PC-9 (cell line): ENCODE measurements at regions not wholly inside any gene's neighbourhood (a gene's known extent, or its start where the extent isn't known, plus 50 kb on each side); places are given as distances from the start of the nearest gene placed in this dataset.

Source experiments
- BruUV-seq: library from RNA; stranded (reverse); fragments of 400-500 nt; replicated peaks from 2 replicates; lab custom pipeline; 2021; lab: Mats Ljungman, UMichigan
- CTCF ChIA-PET: fragments of 300-600 bp; sonication (Branson Sonifier 250); formaldehyde crosslinking; loops from one replicate; lab custom pipeline; 2022; ENCODE audit warnings: antibody characterized with exemption; lab: Charles Lee
- POLR2A ChIA-PET: fragments of 300-600 bp; sonication (Branson Sonifier 250); formaldehyde crosslinking; loops from one replicate; lab custom pipeline; 2022; ENCODE audit warnings: antibody characterized with exemption; ENCODE audit not compliant: unreplicated experiment; lab: Charles Lee
- DNase-seq, 2 experiments: peaks; one replicate each; pipeline versions ENCODE4 v3.0.0 to v3.0.0-alpha.2; 2015 to 2022; ENCODE audit warnings: mixed read lengths in 1 of 2
- H2AFZ ChIP-seq: fragments of 200-600 bp; sonication (generic); 2 replicates; pipeline ENCODE4 v1.8.1; 2017; ENCODE audit warnings: antibody characterized with exemption
- H3F3A ChIP-seq: fragments of 200-600 bp; sonication (generic); 2 replicates; pipeline ENCODE4 v1.8.1; 2017; ENCODE audit warnings: antibody characterized with exemption, mild to moderate bottlenecking, low read depth; ENCODE audit not compliant: insufficient read depth
- H3K27ac ChIP-seq: fragments of 200-600 bp; sonication (generic); 2 replicates; pipeline ENCODE4 v1.6.1; 2016; ENCODE audit warnings: mixed run types
- H3K27me3 ChIP-seq: fragments of 200-600 bp; sonication (generic); 2 replicates; pipeline ENCODE4 v1.6.1; 2016; ENCODE audit warnings: low read depth, mixed run types; ENCODE audit not compliant: insufficient read depth
- H3K36me3 ChIP-seq: fragments of 200-600 bp; sonication (generic); 2 replicates; pipeline ENCODE4 v1.6.1; 2016; ENCODE audit warnings: low read depth, mixed run types
- H3K4me1 ChIP-seq: fragments of 200-600 bp; sonication (generic); replicated peaks from 2 replicates; pipeline ENCODE4 v1.6.1; 2016; ENCODE audit warnings: mixed run types; ENCODE audit not compliant: insufficient read depth
- H3K4me2 ChIP-seq: fragments of 200-600 bp; sonication (generic); 2 replicates; pipeline ENCODE4 v1.6.1; 2017; ENCODE audit warnings: mixed run types
- H3K4me3 ChIP-seq: fragments of 200-600 bp; sonication (generic); 2 replicates; pipeline ENCODE4 v1.6.1; 2016; ENCODE audit warnings: mixed run types
- H3K79me2 ChIP-seq: fragments of 200-600 bp; sonication (generic); 2 replicates; pipeline ENCODE4 v1.6.1; 2017; ENCODE audit warnings: low read depth, mixed run types
- H3K9me2 ChIP-seq: fragments of 200-600 bp; sonication (generic); 2 replicates; pipeline ENCODE4 v1.8.1; 2017; ENCODE audit warnings: mild to moderate bottlenecking; ENCODE audit not compliant: insufficient read depth
- H3K9me3 ChIP-seq: fragments of 200-600 bp; sonication (generic); 2 replicates; pipeline ENCODE4 v1.8.1; 2016; ENCODE audit warnings: low read depth; ENCODE audit not compliant: insufficient read depth
- H4K20me1 ChIP-seq: fragments of 200-600 bp; sonication (generic); 2 replicates; pipeline ENCODE4 v1.8.1; 2017; ENCODE audit not compliant: insufficient read depth
- EZH2 ChIP-seq: fragments of 200-600 bp; sonication (generic); IDR thresholded peaks from 2 replicates; pipeline ENCODE4 v1.8.0; 2017; ENCODE audit warnings: antibody characterized with exemption, low read depth
- intact Hi-C: fragments of 100-400 bp; cut with micrococcal nuclease; formaldehyde crosslinking; loops from one replicate; pipeline ENCODE4 v1.10.0; 2022; ENCODE audit not compliant: unreplicated experiment
- TF ChIP-seq, protein P1 (sequence below): fragments of 200-600 bp; sonication (generic); conservative IDR thresholded peaks from 2 replicates; pipeline ENCODE4 v1.6.1; 2017; ENCODE audit warnings: mixed run types, antibody characterized with exemption, mild to moderate bottlenecking, moderate library complexity

DNA sequence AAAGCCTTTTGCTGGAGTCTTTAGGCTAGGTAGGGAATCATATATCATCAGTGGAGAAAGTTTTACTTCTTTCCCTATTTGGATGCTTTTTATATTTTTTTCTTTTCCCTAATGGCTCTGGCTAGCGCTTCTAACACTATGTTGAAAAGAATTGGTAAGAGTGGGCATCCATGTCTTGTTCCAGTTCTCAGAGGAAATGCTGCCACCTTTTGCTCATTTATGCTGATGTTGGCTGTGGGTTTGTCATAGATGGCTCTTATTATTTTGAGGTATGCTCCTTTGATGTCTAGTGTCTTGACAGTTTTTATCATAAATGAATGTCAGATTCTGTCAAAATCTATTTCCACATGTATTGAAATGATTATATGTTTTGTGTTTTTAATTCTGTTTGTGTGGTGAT, 1544.1 kb downstream of the REEP3 start:
- Histone ChIP-seq H2AFZ (no peak overlapping the region), H3K36me3 (no peaks in the 10 kb centered on the region), H3K4me2 (no peak overlapping the region), H3K4me1 (no peaks in the 10 kb centered on the region), H4K20me1 (no peaks in the 10 kb centered on the region), H3K4me3 (no peak overlapping the region), H3F3A (no peaks in the 10 kb centered on the region), H3K9me3 (no peaks in the 10 kb centered on the region), H3K79me2 (no peaks in the 10 kb centered on the region), H3K27ac (no peak overlapping the region), H3K27me3 (no peaks in the 10 kb centered on the region), H3K9me2 (no peaks in the 10 kb centered on the region)
- no peak for DNase-seq
- intact Hi-C loops, result no loop called here
- TF ChIP-seq, protein P1, sequence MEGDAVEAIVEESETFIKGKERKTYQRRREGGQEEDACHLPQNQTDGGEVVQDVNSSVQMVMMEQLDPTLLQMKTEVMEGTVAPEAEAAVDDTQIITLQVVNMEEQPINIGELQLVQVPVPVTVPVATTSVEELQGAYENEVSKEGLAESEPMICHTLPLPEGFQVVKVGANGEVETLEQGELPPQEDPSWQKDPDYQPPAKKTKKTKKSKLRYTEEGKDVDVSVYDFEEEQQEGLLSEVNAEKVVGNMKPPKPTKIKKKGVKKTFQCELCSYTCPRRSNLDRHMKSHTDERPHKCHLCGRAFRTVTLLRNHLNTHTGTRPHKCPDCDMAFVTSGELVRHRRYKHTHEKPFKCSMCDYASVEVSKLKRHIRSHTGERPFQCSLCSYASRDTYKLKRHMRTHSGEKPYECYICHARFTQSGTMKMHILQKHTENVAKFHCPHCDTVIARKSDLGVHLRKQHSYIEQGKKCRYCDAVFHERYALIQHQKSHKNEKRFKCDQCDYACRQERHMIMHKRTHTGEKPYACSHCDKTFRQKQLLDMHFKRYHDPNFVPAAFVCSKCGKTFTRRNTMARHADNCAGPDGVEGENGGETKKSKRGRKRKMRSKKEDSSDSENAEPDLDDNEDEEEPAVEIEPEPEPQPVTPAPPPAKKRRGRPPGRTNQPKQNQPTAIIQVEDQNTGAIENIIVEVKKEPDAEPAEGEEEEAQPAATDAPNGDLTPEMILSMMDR, result no peak
- TF ChIP-seq EZH2, result no peak
- no TSS peak for BruUV-seq
- CTCF ChIA-PET, result no interaction called here
- POLR2A ChIA-PET, result no interaction called here

DNA sequence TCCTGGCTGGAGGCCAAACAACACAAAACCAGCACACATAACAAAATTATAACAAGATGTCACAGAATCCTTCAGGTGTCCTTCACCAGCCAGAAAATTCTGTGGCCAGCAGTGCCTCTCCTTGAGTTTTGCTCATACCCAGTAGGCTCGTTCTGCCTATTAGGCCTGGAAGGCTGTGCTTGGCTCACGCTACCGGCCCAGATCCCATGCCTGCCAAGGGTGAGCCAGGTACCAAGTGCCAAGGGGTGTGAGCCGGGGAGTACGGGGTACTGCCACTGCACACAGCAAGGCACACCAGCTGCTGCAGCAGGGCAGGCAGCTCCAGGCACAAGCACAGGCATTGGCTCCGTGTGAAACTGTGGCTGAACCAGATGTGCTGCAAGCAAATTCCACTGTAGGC, 1562.0 kb downstream of the REEP3 start:
- intact Hi-C loops, result no loop called here
- Histone ChIP-seq H3K9me3 (peaks cover 4% of the 10 kb centered on the region; the same call in 1 of the 2 replicates), H3K4me1 (no peaks in the 10 kb centered on the region), H3K27me3 (no peaks in the 10 kb centered on the region), H3K36me3 (no peaks in the 10 kb centered on the region), H3F3A (no peaks in the 10 kb centered on the region; the same call in 1 of the 2 replicates), H3K79me2 (no peaks in the 10 kb centered on the region), H2AFZ (no peak overlapping the region), H3K27ac (no peak overlapping the region), H4K20me1 (no peaks in the 10 kb centered on the region), H3K9me2 (no peaks in the 10 kb centered on the region), H3K4me3 (no peak overlapping the region), H3K4me2 (no peak overlapping the region)
- POLR2A ChIA-PET, result no interaction called here
- TF ChIP-seq EZH2, result no peak
- TF ChIP-seq, protein P1, result no peak
- CTCF ChIA-PET, result no interaction called here
- no peak for DNase-seq
- BruUV-seq, result no TSS peak

DNA sequence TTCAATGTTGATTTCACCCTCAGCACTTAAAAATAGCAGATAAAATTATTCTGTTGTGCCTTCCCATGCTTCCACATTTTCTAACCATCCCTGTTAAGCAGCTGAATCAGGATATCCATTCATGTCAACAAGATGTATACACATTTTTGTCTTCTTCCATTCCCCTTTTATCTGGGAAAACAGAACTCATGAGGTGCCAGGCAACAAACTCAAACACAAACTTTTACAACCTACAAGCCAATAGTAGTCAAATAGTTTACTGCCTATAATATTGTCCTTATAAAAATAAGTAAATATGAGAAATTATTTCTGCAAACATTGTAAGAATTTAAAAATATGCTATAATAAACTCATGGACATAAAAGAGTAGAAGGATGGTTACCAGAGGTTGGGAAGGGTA, 1569.8 kb downstream of the REEP3 start:
- Histone ChIP-seq H3K4me2 (no peak overlapping the region), H3K9me2 (no peaks in the 10 kb centered on the region), H3K27ac (no peak overlapping the region), H4K20me1 (no peaks in the 10 kb centered on the region), H3K4me1 (no peaks in the 10 kb centered on the region), H3K27me3 (no peaks in the 10 kb centered on the region), H3K4me3 (no peak overlapping the region), H3K9me3 (no peaks in the 10 kb centered on the region), H2AFZ (no peak overlapping the region), H3K36me3 (no peaks in the 10 kb centered on the region), H3K79me2 (no peaks in the 10 kb centered on the region), H3F3A (no peaks in the 10 kb centered on the region; the same call in 1 of the 2 replicates)
- intact Hi-C loops, result no loop called here
- no peak for DNase-seq
- ChIA-PET CTCF (no interaction called here), POLR2A (no interaction called here)
- no TSS peak for BruUV-seq
- TF ChIP-seq, protein P1, result no peak
- no peak for TF ChIP-seq EZH2
